BE2C (cell line): ENCODE measurements at regions not wholly inside any gene's neighbourhood (a gene's known extent, or its start where the extent isn't known, plus 50 kb on each side); places are given as distances from the start of the nearest gene placed in this dataset.
A peak's percentile ranks its signal among the peaks of the same experiment; 100 is the strongest.

ENCODE experiments used
- DNase-seq: peaks from one replicate; pipeline ENCODE4 v3.0.0-alpha.2; 2020
- H3K27me3 ChIP-seq: fragments of 250-450 bp; sonication (Bioruptor Pico); 2 replicates; pipeline ENCODE4 v1.5.1; 2020; ENCODE audit warnings: mild to moderate bottlenecking
- H3K36me3 ChIP-seq: fragments of 250-450 bp; sonication (Bioruptor Pico); 2 replicates; pipeline ENCODE4 v1.5.1; 2020; ENCODE audit warnings: mild to moderate bottlenecking
- H3K4me1 ChIP-seq: fragments of 250-450 bp; sonication (Bioruptor Pico); 2 replicates; pipeline ENCODE4 v1.5.1; 2020
- H3K4me3 ChIP-seq: 2 replicates; pipeline ENCODE4 v1.5.1; 2011; ENCODE audit warnings: low read depth, low read length
- H3K9me3 ChIP-seq: fragments of 250-450 bp; sonication (Bioruptor Pico); 2 replicates; pipeline ENCODE4 v1.5.1; 2020
- CTCF ChIP-seq: IDR thresholded peaks from 2 replicates; pipeline ENCODE4 v1.5.1; 2012; ENCODE audit warnings: mild to moderate bottlenecking, low read depth, low read length

GRCh38 chr5:24750355-24750754 is 105.6 kb upstream of the CDH10 start:
- Histone ChIP-seq H3K9me3 (no peaks in the 10 kb centered on the region), H3K4me1 (no peaks in the 10 kb centered on the region), H3K27me3 (no peaks in the 10 kb centered on the region), H3K4me3 (no peak overlapping the region), H3K36me3 (no peaks in the 10 kb centered on the region)
- no peak for TF ChIP-seq CTCF
- DNase-seq: no peak

GRCh38 chr5:24749701-24750100 is 104.9 kb upstream of the CDH10 start:
- no peaks in the 10 kb centered on the region for H3K4me1 ChIP-seq
- no peak overlapping the region for H3K4me3 ChIP-seq
- H3K9me3 ChIP-seq: no peaks in the 10 kb centered on the region
- no peaks in the 10 kb centered on the region for H3K36me3 ChIP-seq
- no peaks in the 10 kb centered on the region for H3K27me3 ChIP-seq
- no peak for DNase-seq
- no peak for TF ChIP-seq CTCF

GRCh38 chr5:24747327-24747726 is 102.5 kb upstream of the CDH10 start:
- Histone ChIP-seq H3K9me3 (no peaks in the 10 kb centered on the region), H3K27me3 (no peaks in the 10 kb centered on the region), H3K4me1 (no peaks in the 10 kb centered on the region), H3K4me3 (no peak overlapping the region), H3K36me3 (no peaks in the 10 kb centered on the region)
- no peak for DNase-seq
- TF ChIP-seq CTCF: no peak

- Histone ChIP-seq H3K9me3 (no peaks in the 10 kb centered on the region), H3K4me1 (no peaks in the 10 kb centered on the region), H3K36me3 (no peaks in the 10 kb centered on the region), H3K27me3 (no peaks in the 10 kb centered on the region), H3K4me3 (no peak overlapping the region)
- no peak for DNase-seq
- no peak for TF ChIP-seq CTCF
Observed at GRCh38 chr5:24742334-24742733, 97.6 kb upstream of the CDH10 start.

GRCh38 chr5:24737163-24737562 is 92.4 kb upstream of the CDH10 start:
- DNase-seq: no peak
- TF ChIP-seq CTCF: no peak
- no peaks in the 10 kb centered on the region for H3K36me3 ChIP-seq
- no peaks in the 10 kb centered on the region for H3K27me3 ChIP-seq
- H3K4me3 ChIP-seq: no peak overlapping the region
- no peaks in the 10 kb centered on the region for H3K9me3 ChIP-seq
- H3K4me1 ChIP-seq: peaks cover 2% of the 10 kb centered on the region; the same call in 1 of the 2 replicates

GRCh38 chr5:24735284-24735683 is 90.5 kb upstream of the CDH10 start:
- Histone ChIP-seq H3K36me3 (no peaks in the 10 kb centered on the region), H3K9me3 (no peaks in the 10 kb centered on the region), H3K4me1 (peaks cover 2% of the 10 kb centered on the region; the same call in 1 of the 2 replicates), H3K4me3 (no peak overlapping the region), H3K27me3 (no peaks in the 10 kb centered on the region)
- TF ChIP-seq CTCF: no peak
- peak; percentile 44 for DNase-seq
